HG02973 (cell line): ENCODE measurements at regions not wholly inside any gene's neighbourhood (a gene's known extent, or its start where the extent isn't known, plus 50 kb on each side); places are given as distances from the start of the nearest gene placed in this dataset.

Experiments used
- ATAC-seq: cut with Tn5 transposase; IDR thresholded peaks from one replicate; pipeline ENCODE4 v1.9.1; 2021; ENCODE audit warnings: moderate library complexity; ENCODE audit not compliant: unreplicated experiment

DNA sequence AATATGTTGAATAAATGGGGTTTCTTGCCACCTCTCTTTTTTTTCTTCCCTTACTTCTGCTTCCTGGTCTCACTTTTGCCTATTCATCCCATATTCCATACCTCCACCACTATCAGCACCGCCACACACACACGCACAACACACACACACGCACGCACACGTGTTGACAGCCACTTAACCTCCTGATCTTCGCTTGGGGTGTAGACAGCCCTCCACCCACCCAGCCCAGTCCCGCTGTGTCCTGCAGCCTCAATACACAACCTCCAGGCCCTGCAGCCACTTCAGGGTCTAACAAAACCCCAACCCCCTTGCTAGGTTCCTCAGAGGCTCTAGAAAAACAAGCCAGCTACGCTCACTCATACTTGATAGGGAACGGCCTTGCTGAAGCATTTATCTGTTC lies 72.3 kb downstream of the LINC00237 start:
- no peak for ATAC-seq

DNA sequence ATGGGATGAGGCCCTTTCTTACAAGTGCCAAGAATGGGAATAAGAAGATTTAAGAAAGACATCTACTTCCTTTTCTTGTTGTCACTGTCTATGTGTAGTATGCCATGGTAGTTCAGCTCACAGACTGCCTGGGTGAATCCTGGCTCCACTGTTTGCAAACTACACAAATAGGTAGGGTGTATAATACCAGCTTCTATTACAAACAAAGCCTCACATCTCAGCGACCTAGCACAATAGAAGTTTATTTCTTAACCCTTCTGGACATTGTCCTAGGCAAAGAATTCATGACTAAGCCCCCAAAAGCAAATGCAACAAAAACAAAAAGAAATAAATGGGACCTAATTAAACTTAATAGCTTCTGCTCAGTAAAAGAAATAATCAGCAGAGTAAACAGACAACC lies 74.5 kb downstream of the LINC00237 start:
- ATAC-seq: no peak

DNA sequence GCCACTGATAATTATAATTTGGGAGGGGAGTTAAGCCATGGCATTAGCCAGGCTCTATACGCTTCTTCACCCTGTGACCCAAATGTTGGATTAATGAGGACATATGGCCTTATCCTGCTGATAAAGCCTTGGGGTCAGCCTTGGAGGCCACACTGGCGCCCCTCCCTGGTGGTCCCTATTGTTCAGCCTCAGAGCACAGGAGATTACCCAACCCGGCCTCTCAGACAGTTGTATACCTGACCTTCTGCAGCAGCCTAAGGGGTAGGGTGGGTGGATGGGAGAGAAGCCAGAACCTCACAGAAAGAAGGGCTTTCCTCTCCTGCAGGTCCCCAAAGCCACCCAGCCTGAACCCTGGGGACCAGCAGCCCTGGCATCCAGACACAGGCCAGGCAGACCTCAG lies 76.8 kb downstream of the LINC00237 start:
- no peak for ATAC-seq

DNA sequence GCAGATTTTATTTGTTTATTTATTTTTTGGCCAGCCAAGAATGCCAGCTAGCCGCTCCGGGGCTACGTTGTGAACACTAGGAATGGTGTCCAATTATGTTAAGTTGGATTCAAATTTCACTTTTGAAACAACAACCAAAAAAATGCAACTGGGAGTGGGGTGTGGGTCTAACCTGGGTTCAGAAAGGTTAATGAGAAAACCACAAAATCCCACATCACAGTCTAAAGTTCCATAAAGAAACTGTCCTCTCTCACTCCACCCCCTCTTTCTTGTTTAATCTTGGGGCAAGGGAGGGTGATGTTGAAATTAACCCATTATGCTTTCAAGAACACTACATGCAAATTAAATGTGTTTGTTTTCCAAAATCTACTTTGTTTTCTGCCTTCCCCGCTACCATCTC lies 77.2 kb downstream of the LINC00237 start:
- ATAC-seq: no peak

DNA sequence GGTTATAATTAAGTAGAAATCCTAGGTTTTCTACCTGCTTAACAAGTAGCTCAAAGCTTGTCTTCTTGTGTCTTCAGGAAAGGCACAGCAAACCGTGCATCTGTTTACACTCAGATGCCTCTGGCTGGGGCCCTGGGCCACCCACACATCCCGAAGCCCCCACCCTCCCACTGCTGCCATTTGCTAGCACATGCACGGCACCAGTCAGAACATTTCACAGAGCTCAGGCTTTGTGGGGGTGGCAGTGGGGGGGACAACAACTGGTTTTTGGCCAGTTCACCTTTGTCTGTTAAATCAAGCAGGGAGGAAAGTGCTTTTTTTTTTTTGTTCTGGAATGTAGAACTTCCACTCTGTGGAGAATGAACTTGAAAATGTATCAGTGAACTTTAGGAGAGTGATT lies 77.7 kb downstream of the LINC00237 start:
- ATAC-seq: no peak

DNA sequence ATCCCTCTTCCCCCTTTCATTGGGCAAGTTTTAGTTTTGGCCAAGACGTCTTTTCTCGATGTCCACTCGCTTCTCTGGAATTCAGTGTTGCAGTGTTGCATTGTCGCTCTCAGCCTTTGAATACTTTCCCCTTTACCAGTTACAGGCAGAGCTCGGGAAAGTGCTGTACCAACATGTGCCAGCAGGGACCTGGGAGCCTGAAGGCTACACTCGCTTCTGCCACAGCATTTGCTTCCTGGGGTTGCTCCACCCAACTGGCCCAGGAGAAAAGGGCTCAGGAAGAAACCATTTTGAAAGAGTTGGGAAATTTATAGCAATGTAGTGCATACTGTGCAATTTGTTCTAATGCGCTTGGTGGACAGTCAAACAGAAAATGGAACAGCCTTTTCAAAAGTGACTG lies 78.6 kb downstream of the LINC00237 start:
- ATAC-seq: no peak

DNA sequence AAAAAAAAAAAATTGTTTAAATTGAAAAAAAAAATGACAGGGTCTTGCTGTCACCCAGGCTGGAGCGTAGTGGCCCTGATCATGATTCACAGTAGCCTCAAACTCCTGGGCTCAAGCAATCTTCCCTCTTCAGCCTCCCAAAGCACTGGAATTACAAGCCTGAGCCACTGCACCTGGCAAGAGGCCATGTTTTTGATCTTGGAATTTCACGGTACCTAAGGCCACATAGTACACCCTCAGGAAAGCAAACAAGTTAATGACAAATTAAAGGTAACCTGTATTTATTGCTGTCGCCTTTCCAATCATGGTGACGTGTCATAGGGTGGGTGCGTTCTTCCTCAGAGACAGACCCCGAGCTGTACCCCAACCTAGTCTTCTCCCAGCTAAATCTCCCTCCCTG lies 79.2 kb downstream of the LINC00237 start:
- ATAC-seq: no peak

DNA sequence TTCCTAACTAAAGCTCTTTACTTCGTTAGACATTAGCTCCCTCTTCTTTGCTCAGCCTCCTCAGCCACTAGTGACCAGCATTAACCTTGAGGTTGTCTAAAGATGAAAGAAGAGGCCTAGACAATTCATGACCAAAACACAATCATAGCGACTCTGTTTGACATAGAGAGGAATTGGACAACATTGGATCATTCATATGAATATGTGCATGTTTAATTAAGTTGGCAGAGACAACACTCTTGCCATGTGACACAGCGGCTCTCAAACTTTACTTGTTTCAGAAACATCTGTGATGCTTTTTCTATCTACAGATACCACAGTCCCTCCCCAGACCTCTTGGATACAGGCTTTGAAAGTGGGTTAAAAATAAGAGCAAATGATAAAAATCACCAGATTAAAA lies 81.7 kb downstream of the LINC00237 start:
- ATAC-seq: no peak

DNA sequence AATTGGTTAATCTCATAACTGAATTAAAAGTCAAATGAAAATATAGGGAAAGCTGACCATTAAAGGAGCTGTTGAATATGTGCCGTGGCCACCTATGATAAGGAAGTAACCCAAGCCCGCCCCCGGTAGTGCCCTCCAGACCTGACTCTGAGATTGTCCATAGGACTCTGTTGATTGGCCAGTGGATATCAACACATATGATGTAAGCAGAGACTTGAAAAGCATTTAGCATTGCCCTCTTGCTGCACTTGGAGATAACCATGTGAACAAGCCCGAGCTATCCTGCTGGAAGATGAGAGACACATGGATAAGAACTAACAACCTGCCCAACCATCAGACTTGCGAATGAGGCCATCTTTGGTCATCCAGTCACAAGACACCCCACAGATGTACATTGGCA lies 83.2 kb downstream of the LINC00237 start:
- no peak for ATAC-seq

DNA sequence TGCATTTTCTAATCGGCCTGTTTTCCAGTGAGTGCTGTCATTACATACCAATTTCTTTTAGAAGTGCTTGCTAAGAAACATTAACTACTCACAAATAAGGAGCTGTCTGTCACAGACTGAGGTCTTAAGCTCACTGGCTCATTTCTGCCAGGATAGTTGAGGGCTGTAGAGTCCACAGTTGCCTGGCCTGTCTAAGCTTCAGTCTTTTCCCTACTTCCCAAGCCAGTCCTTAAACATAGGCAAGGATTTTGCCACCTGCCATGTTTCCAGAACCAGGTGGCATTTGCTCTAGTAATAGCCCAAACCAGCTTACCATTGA lies 84.7 kb downstream of the LINC00237 start:
- ATAC-seq: no peak

DNA sequence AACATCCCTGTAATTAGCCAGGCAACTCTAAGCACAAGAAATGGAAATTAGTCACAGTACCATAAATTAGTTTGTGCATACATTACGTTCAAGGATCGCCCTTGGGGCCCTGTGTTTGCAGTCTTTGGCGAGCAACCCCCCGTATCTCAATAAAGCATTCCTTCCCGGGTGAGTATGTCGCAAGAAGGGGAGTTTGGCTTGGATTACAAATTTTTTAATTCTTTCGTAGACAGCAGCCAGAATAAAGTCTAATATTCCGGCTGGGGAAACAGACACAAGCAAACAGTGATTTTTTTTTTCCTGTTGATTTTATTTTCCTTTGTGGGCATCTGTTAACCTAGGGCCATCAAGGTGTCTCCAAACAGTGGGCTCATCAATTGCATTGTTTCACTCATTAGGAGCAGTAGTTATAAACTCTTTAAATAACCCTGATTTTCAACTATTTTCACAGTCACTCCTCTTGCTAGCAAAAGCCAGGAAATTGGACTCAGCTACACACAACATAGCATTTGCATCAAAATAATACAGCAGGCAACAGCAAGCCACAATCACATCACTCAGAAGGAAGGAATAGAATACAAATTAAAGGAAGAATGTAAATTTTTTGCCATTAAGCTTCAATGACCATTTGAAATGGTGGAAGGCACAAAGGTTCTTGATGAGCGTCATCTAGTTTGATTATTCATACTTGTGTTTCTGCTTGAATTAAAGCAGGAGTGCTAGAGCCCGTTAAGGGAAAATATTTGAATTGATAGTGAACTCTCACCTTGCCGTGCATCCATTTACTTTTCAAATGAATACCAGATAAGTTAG lies 85.3 kb downstream of the LINC00237 start:
- ATAC-seq: no peak

DNA sequence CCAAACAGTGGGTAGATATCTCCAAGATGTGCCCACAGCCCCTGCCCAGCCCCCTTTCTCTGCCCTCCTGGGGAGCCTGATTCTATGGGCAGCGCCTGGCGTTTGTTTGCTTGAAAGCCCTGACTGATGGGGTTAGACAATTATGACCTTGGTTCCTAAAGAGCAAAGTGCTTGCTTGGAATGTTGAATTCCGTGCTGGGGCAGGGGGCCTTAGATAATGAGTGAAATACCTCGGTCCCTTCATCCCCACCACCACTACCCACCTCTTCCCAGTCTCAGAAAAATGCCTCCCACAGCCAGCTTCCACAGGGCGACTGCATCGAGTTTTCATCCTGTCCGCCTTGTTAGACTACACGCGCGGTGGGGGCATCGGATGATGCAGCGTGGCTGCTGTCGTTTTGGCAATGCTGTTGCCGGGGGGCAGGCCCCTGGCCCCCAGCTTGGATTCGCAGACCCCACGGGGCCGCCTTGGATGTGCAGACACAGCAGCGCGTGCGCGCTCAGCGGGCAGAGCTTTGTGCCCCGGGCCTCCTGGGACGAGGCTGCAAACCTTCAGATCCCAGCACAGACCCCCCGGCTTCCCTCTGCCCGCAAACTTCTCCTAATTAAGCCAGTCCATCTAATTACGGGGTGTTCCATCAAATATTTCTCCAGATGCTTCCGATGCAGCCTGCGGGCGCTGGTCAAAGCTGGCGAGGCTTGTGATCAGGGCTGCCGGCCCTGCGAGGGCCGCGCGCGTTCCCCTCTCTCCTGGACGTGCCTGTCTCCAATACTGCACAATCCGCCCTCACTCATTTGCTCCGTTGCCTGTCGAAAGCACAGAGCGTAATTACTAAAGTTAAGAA lies 86.1 kb downstream of the LINC00237 start:
- no peak for ATAC-seq

DNA sequence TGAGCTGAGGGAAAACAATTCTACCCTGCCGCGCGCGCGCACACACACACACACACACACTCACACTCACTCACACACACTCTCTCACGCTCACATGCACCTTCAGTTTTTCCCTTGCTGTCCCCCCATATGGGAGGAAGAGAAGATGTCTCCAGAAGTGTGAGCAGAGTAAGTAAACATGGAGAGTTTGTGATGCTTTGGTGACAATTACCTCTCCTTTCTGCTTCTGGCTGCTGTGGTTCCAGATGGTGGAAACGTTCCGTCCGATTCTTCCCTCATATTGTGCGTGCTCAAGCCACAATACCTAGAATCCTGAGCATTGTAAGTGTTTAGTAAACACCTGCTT lies 86.7 kb downstream of the LINC00237 start:
- ATAC-seq: no peak

DNA sequence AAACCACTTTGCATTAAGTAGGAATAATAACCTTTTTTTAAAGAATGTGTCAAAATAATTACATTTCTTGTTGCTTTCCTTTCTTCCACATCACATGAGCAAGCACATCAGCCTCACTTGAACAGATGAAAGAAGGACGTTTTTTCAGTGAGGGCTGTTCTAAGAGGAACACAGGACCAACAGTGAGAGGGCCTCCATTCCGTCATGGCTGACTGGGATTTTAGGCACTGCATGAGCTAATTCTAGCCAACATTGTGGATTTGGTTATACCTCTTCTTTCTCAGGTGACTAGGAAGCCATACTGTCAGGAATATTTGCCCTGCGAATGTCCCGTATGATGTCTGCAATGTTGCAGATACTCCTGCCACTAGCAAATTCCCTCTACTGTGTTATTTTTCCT lies 87.6 kb downstream of the LINC00237 start:
- no peak for ATAC-seq

DNA sequence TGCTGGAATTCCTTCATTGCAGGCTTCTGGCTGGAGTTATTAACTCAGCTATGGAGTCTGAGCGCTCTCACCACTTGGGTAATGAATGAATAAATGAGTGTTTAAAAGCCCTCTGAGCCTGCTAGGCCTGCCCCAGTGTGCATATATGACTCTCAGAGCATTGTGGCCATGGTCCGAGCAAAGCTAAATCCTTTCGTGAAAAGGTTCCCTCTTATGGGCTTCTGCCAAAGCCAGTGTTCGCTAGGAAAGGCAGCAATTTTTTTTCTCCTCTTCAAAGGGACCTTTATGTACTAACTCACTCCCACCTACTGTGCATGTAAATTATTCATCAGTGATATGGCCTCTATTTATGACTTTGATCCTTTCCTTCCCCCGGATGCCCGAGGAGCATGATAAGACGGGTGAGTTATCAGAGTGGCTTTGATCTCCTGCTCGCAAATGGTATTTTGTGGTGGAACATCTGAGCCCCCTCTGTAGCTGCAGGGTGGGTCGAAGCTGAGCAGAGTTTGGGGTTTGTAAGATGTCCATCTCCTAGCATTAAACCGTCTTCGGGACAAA lies 88.6 kb downstream of the LINC00237 start:
- no peak for ATAC-seq

DNA sequence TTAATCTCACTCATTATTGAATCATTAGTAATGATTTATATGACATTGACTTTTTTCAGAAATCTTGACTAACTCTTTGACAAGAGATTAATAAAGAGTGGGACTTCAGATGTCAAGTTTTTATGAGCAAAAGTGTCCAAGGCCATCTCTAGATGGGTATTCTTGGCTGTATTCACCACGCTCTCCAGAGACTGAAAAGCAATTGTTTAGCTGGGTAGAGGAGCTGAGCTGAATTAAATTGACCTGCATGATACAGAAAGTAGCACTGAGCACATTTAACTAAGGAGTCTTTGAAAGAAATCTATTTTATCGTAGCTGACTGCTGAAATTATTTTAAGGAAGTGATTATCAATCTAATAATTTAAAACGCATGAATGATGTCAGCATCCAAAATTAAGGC lies 89.4 kb downstream of the LINC00237 start:
- ATAC-seq: no peak

DNA sequence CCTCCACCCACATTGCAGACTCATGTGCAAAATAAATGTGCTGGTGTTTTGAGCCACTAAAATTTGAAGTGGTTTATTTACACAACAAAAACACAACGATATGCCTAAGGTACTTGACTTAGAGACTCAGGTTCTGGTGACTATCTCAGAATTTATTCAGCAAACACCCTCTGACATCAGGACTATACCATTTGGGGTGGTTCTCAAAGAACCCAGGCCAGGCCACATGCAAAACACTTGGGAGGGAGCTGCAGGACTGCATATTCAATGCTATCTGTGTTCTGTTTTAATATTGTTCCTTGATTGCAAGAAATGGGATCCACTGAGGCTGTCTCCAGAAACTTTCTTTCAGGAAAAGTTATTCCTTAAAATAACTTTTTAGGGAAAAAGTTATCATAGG lies 91.6 kb downstream of the LINC00237 start:
- ATAC-seq: no peak

DNA sequence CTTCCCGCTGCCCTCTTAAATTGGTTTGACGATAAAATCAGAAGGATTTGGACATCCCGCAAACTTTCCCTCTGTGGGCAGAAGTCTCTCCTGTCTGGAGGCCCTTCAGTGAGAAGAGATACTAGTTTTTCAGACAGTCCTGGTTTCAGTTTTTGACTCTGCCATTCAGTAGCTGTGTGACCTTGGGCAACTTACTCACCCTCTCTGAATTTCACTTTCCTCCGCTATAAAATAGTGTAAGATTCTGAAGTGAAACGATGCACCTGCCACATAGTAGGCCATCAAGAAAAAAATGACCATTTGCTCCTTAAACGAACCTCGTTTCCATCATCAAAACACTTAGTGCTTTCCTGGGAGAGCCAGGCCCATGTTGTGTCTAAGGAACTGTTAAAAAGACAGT lies 97.2 kb downstream of the LINC00237 start:
- ATAC-seq: no peak

DNA sequence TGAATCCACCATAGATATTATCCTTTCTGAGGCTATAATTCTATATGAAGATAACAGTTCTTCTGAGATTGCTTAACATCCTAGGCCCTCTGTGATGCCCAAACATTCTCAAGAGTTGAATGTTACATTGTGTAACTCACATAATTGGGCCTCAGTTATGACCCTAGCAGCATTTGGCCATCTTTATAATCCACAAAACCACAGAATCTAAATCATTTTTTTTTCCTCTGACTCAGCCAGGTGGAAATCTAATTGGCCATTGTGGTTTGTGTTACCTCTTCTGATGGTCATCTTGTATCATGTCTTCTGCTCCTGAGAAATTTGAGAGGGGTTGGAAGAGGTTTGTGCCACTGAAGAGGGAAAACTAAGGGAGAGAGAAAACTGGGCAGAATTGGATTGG lies 99.5 kb downstream of the LINC00237 start:
- ATAC-seq: no peak

DNA sequence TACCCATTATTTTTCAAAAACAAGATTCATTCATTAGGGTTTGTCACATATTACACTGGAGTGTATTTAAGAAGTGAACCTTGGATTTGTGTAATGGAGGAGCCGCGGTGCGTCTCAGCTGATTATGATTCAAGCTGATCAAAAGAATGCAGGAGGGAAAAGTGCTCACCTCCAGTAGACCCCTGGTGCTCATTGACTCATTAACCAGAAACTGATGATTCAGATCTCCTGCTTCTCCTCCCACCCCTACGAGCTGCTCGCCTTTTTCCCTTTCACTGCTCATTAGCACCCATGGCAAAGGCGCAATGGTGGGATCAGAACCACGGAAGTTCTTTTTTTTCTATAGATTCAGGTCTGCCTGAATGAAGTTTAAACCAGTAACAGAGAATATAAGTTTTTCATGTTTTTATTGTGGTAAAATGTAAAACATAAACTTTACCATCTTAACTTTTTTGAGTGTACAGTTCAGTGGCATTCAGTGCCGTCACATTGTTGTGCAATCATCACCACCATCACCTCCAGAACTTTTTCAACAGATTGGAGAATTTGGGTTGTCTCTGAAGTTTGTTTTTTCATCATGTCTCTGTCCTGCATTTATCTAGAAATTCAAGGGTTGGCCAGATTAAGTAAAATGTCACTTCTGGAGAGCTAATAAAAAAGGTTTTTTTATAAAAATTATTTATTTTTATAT lies 101.6 kb downstream of the LINC00237 start:
- ATAC-seq: no peak

DNA sequence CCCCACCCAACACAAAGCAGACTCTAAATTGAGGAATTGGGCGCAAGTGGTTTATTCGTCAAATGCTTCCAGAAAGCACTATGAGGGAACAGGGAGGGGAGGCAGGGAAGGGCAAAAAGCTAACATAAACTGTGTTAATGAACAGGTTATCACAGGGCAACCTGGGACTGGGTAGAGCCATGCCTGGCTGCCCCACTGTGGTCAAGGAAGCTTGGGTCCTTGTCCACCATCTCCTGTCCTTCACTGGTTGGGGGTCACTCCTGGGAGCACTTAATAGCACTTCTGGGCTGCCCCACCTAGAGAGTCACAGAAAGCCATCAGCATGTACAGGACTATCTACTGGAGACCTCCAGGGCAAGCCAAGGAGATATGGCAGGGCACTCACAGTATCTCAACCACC lies 102.3 kb downstream of the LINC00237 start:
- ATAC-seq: no peak

DNA sequence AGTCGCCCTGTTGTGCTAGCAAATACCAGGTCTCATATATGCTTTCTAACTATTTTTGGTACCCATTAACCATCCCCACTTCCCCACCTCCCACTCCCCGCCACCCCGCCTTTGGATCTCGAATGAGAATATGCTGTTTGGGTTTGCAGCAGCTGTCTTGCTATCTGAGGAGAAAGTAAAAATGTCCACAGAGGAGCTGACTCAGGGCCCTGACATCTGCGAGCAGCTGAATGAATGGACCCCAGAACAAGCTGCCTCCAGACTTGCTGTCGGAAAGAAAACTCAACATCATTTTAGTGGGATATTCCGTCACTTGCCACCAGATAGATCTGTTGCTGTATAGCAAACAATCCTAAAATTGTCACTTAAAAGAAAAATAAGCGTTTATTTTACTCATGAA lies 103.7 kb downstream of the LINC00237 start:
- ATAC-seq: no peak
